Endothelial cell of umbilical vein (primary cell): ENCODE measurements at regions not wholly inside any gene's neighbourhood (a gene's known extent, or its start where the extent isn't known, plus 50 kb on each side); places are given as distances from the start of the nearest gene placed in this dataset.

ENCODE experiments used
- BruUV-seq: library from RNA; stranded (reverse); fragments of 400-500 nt; replicated peaks from 2 replicates; lab custom pipeline; 2021; lab: Mats Ljungman, UMichigan
- CTCF ChIA-PET: fragments of 300-600, 350-600 bp; sonication (Branson Sonifier 250); formaldehyde crosslinking; loops from one replicate; lab custom pipeline; 2021; ENCODE audit warnings: antibody characterized with exemption, inconsistent platforms; lab: Charles Lee
- POLR2A ChIA-PET: fragments of 300-600, 350-600 bp; sonication (Branson Sonifier 250); formaldehyde crosslinking; loops from one replicate; lab custom pipeline; 2021; ENCODE audit warnings: antibody characterized with exemption, inconsistent platforms; lab: Charles Lee
- DNase-seq: peaks from one replicate; pipeline ENCODE4 v3.0.0-alpha.2; 2011; ENCODE audit warnings: low read depth, low spot score
- FAIRE-seq: peaks from 2 replicates; lab custom pipeline; 2011; peaks lifted over from hg19 to GRCh38; lab: Jason Lieb, UNC
- H2AFZ ChIP-seq: 2 replicates; pipeline ENCODE4 v1.6.0; 2012; ENCODE audit warnings: low read depth, low read length, control low read depth, inconsistent platforms
- H3K27ac ChIP-seq: 2 replicates; pipeline ENCODE4 v1.5.1; 2011; ENCODE audit warnings: low read depth, mild to moderate bottlenecking, control low read depth, low read length, moderate library complexity; ENCODE audit not compliant: insufficient read depth
- H3K27me3 ChIP-seq, 2 experiments: 2 replicates each; pipeline versions ENCODE4 v1.6.0 to v1.6.1; 2011; ENCODE audit warnings: low read length in 2 of 2, mixed read lengths in 1 of 2; ENCODE audit not compliant: control insufficient read depth in 2 of 2, insufficient read depth in 2 of 2
- H3K36me3 ChIP-seq, 2 experiments: 2 replicates in 1 of 2; 3 replicates in 1 of 2; pipeline ENCODE4 v1.5.1; 2011; ENCODE audit warnings: low read length in 2 of 2, mild to moderate bottlenecking in 1 of 2, moderate library complexity in 1 of 2; ENCODE audit not compliant: control insufficient read depth in 2 of 2, insufficient read depth in 2 of 2; ENCODE audit errors: extremely low read depth in 1 of 2
- H3K4me1 ChIP-seq: 3 replicates; pipeline ENCODE4 v1.5.1; 2011; ENCODE audit warnings: mild to moderate bottlenecking, low read length; ENCODE audit not compliant: control insufficient read depth, insufficient read depth; ENCODE audit errors: extremely low read depth
- H3K4me2 ChIP-seq: 2 replicates; pipeline ENCODE4 v1.6.1; 2011; ENCODE audit warnings: low read length, control low read depth, mixed read lengths; ENCODE audit not compliant: insufficient read depth
- H3K4me3 ChIP-seq, 3 experiments: fragments of 200-600 bp in 1 of 3; sonication (generic), shearing (Covaris generic) in 1 of 3; replicated peaks in 1 of 3; 2 replicates each; pipeline ENCODE4 v1.5.1; 2011 to 2016; ENCODE audit warnings: control low read depth in 3 of 3, low read length in 3 of 3, mild to moderate bottlenecking in 2 of 3, inconsistent platforms in 1 of 3, low read depth in 1 of 3, moderate library complexity in 1 of 3; ENCODE audit not compliant: insufficient read depth in 1 of 3
- H3K79me2 ChIP-seq: 2 replicates; pipeline ENCODE4 v1.6.0; 2012; ENCODE audit warnings: low read length, inconsistent platforms; ENCODE audit not compliant: control insufficient read depth, insufficient read depth
- H3K9ac ChIP-seq: replicated peaks from 2 replicates; pipeline ENCODE3; 2011; ENCODE audit warnings: low read length, control low read depth; ENCODE audit not compliant: insufficient read depth; ENCODE audit errors: extremely low read depth
- H3K9me1 ChIP-seq: replicated peaks from 3 replicates; pipeline ENCODE4 v1.6.0; 2011; ENCODE audit warnings: mild to moderate bottlenecking, low read length; ENCODE audit not compliant: control insufficient read depth, insufficient read depth; ENCODE audit errors: extremely low read depth
- H3K9me3 ChIP-seq: replicated peaks from 2 replicates; pipeline ENCODE4 v1.5.1; 2012; ENCODE audit warnings: low read length, inconsistent platforms; ENCODE audit not compliant: control insufficient read depth, insufficient read depth
- H4K20me1 ChIP-seq: replicated peaks from 2 replicates; pipeline ENCODE3; 2011; ENCODE audit warnings: mild to moderate bottlenecking, low read length; ENCODE audit not compliant: control insufficient read depth, insufficient read depth; ENCODE audit errors: extremely low read depth
- EZH2 ChIP-seq: IDR thresholded peaks from 2 replicates; pipeline ENCODE4 v1.6.1; 2012; ENCODE audit warnings: borderline replicate concordance, low read depth, mild to moderate bottlenecking, moderate library complexity, low read length, inconsistent platforms; ENCODE audit not compliant: severe bottlenecking
- FOS ChIP-seq: IDR thresholded peaks from 2 replicates; pipeline ENCODE4 v1.6.1; 2011; ENCODE audit warnings: mild to moderate bottlenecking, low read length, moderate library complexity, borderline replicate concordance; ENCODE audit not compliant: insufficient read depth
- GATA2 ChIP-seq: IDR thresholded peaks from 2 replicates; pipeline ENCODE4 v1.7.0; 2011; ENCODE audit warnings: low read depth, mild to moderate bottlenecking, moderate library complexity, mixed read lengths, low read length; ENCODE audit not compliant: insufficient read length, insufficient read depth
- JUN ChIP-seq: IDR thresholded peaks from 2 replicates; pipeline ENCODE4 v1.6.1; 2011; ENCODE audit warnings: borderline replicate concordance, low read depth; ENCODE audit not compliant: insufficient read length, insufficient read depth
- MYC ChIP-seq: IDR thresholded peaks from one replicate; pipeline ENCODE4 v1.6.1; 2011; ENCODE audit warnings: mild to moderate bottlenecking, low read depth, low read length
- POLR2A ChIP-seq: IDR thresholded peaks from 2 replicates; pipeline ENCODE4 v1.6.1; 2012; ENCODE audit warnings: low read depth, mild to moderate bottlenecking, control low read depth, low read length
- POLR2AphosphoS5 ChIP-seq: IDR thresholded peaks from 2 replicates; pipeline ENCODE4 v1.6.1; 2012; ENCODE audit warnings: low read depth, mild to moderate bottlenecking, control low read depth, low read length, moderate library complexity; ENCODE audit not compliant: insufficient read depth
- dilution Hi-C: fragments of 300-500 bp; cut with MboI; formaldehyde crosslinking; loops from one replicate; pipeline ENCODE4 v1.15.0; 2019; ENCODE audit warnings: low sequenced_read_pairs; ENCODE audit not compliant: extremely low pct_ligation_motif_present
- intact Hi-C: fragments of 100-400 bp; cut with micrococcal nuclease; formaldehyde crosslinking; loops from one replicate; pipeline ENCODE4 v1.10.0; 2022
- TF ChIP-seq, protein P1 (sequence below), 2 donors: IDR thresholded peaks; 1 replicate in 1 of 2; 2 replicates in 1 of 2; pipeline ENCODE4 v1.5.1; 2011; ENCODE audit warnings: low read length in 2 of 2, mild to moderate bottlenecking in 2 of 2, moderate library complexity in 2 of 2, control low read depth in 1 of 2, inconsistent platforms in 1 of 2, low read depth in 1 of 2; ENCODE audit not compliant: insufficient read depth in 1 of 2; ENCODE audit errors: extremely low read depth in 1 of 2
- TF ChIP-seq, protein P2 (sequence below): IDR thresholded peaks from 2 replicates; pipeline ENCODE4 v1.6.1; 2011; ENCODE audit not compliant: insufficient read depth, insufficient read length

DNA sequence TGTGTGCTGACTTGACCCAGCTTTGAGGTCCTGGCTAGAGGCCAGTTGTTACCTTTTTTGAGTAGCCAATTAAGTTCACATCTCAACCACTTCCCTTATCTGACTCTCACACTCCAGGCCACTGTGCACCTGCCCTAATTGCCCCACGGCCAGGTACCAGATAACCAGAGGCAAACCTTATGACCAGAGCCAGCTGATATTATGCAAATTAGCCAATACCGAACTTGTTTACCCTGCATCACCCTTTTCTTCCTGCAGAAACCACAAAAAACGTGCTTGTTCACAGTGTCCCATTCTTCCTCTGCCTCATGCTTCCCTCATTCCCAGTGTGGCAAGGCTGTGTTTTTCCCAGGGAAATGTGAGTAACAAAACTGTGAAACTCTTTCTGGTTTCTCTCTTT is 89.3 kb downstream of the HTR1B start:
- H3K79me2 ChIP-seq, result peaks cover under 1% of the 10 kb centered on the region
- H4K20me1 ChIP-seq, result no peaks in the 10 kb centered on the region
- no peaks in the 10 kb centered on the region for H3K36me3 ChIP-seq
- H3K9ac ChIP-seq, result no peak overlapping the region
- no peak for FAIRE-seq
- no peaks in the 10 kb centered on the region for H3K4me1 ChIP-seq
- H3K27ac ChIP-seq, result no peak overlapping the region
- ChIA-PET CTCF (no interaction called here), POLR2A (interaction anchor here (0.8 kb wide), 1 partner anchor 81 kb away, joined by 3 read pairs; no protein-coding TSS in a partner anchor)
- H3K9me1 ChIP-seq, result no peaks in the 10 kb centered on the region
- dilution Hi-C loops, result no loop called here
- H3K27me3 ChIP-seq, result no peaks in the 10 kb centered on the region
- no peak overlapping the region for H2AFZ ChIP-seq
- no peak for TF ChIP-seq FOS
- TF ChIP-seq JUN, result no peak
- TF ChIP-seq, protein P1, sequence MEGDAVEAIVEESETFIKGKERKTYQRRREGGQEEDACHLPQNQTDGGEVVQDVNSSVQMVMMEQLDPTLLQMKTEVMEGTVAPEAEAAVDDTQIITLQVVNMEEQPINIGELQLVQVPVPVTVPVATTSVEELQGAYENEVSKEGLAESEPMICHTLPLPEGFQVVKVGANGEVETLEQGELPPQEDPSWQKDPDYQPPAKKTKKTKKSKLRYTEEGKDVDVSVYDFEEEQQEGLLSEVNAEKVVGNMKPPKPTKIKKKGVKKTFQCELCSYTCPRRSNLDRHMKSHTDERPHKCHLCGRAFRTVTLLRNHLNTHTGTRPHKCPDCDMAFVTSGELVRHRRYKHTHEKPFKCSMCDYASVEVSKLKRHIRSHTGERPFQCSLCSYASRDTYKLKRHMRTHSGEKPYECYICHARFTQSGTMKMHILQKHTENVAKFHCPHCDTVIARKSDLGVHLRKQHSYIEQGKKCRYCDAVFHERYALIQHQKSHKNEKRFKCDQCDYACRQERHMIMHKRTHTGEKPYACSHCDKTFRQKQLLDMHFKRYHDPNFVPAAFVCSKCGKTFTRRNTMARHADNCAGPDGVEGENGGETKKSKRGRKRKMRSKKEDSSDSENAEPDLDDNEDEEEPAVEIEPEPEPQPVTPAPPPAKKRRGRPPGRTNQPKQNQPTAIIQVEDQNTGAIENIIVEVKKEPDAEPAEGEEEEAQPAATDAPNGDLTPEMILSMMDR (IDR thresholded peaks at IDR 0.05; ENCODE audit: extremely low read depth in 1 of 2, insufficient read depth in 1 of 2, low read depth in 1 of 2, low read length in 2 of 2), result no peak
- no peak for TF ChIP-seq POLR2AphosphoS5
- TF ChIP-seq EZH2, result no peak
- TF ChIP-seq MYC, result no peak
- TF ChIP-seq POLR2A, result no peak
- no peak for TF ChIP-seq GATA2
- TF ChIP-seq, protein P2, sequence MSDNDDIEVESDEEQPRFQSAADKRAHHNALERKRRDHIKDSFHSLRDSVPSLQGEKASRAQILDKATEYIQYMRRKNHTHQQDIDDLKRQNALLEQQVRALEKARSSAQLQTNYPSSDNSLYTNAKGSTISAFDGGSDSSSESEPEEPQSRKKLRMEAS, result no peak
- no TSS peak for BruUV-seq
- intact Hi-C loops, result no loop called here
- H3K9me3 ChIP-seq, result no peaks in the 10 kb centered on the region
- no peak overlapping the region for H3K4me2 ChIP-seq
- H3K4me3 ChIP-seq, result no peak overlapping the region
- no peak for DNase-seq
